ENCODE measurements at regions not wholly inside any gene's neighbourhood (a gene's known extent, or its start where the extent isn't known, plus 50 kb on each side); places are given as distances from the start of the nearest gene placed in this dataset.

DNA sequence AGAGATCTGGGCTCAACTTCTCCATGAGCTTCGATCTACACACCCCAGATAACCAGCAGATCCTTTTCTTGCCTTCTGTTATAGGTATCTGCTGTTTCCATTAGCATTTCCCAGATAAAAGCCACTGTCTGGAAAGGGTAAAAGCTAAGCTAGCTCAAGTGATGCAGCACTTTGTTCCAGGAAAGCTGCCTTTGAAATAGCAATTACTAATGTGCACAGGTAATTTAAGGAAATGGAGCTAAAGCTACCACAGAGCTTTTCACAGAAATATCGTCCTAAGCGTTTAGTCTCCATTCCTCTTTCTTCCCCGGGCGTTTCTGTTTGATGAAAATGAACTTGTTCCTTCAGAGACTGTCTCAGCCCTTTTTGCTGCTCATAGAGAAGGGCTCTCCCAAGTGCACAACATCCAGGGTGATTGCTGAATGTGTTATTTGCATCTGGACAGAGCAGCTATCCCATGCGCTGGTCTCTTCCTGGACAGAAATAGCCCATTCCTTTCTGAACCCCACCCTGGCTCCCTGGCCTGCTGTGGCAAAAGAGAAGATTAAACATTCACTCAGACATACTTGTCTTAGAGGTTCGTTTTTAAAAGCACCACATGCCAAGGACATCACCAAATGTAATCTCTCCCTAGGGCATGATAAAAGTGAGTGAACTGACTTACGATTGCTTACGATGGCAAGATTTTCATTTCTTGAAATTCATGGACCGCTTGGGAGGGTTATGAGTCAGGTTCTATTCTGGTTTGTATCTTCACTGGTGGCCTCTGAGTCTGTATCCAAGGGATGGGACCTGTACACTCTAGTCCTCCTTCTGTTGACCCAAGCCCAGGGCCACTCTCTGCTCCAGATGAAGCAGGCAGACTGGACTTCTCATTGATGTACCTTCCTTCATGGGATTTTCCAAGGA, 429.1 kb upstream of the CDH4 start:
- no peak overlapping the region for H3K4me3 Mint-ChIP-seq
- no peak for DNase-seq (ENCODE audit: low read depth, low spot score)
- H3K27me3 Mint-ChIP-seq (ENCODE audit: low read depth), result peaks cover 4% of the 10 kb centered on the region
- H3K27ac Mint-ChIP-seq (ENCODE audit: unreplicated experiment), result no peak overlapping the region
- TF ChIP-seq, protein P1, sequence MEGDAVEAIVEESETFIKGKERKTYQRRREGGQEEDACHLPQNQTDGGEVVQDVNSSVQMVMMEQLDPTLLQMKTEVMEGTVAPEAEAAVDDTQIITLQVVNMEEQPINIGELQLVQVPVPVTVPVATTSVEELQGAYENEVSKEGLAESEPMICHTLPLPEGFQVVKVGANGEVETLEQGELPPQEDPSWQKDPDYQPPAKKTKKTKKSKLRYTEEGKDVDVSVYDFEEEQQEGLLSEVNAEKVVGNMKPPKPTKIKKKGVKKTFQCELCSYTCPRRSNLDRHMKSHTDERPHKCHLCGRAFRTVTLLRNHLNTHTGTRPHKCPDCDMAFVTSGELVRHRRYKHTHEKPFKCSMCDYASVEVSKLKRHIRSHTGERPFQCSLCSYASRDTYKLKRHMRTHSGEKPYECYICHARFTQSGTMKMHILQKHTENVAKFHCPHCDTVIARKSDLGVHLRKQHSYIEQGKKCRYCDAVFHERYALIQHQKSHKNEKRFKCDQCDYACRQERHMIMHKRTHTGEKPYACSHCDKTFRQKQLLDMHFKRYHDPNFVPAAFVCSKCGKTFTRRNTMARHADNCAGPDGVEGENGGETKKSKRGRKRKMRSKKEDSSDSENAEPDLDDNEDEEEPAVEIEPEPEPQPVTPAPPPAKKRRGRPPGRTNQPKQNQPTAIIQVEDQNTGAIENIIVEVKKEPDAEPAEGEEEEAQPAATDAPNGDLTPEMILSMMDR (conservative IDR thresholded peaks at IDR 0.05), result no peak
- peaks cover 7% of the 10 kb centered on the region for H3K9me3 Mint-ChIP-seq
- no peaks in the 10 kb centered on the region for H3K36me3 Mint-ChIP-seq (ENCODE audit: low read depth)
- no peaks in the 10 kb centered on the region for H3K4me1 Mint-ChIP-seq

DNA sequence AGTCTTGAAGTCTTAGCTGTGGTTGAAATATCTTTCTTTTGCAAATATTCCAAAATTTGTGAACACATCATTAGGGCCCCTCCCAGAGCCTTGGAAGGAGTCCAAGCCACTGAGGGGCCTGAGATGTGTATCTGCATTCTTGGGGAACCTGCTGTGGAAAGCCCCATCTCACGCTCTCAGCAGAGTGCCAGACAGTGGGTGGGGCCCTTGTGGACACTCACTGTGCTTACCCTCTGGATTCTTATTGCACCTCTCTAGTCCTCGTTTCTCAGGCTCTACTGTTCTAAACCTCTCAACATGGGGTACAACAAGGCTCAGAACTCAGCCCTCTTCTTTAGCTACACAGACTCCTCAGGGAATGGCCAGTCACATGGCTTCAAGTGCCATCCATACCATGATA, 416.2 kb upstream of the CDH4 start:
- Mint-ChIP-seq H3K4me3 (no peak overlapping the region), H3K27ac (ENCODE audit: unreplicated experiment) (no peak overlapping the region), H3K4me1 (no peaks in the 10 kb centered on the region), H3K9me3 (peaks cover 11% of the 10 kb centered on the region), H3K27me3 (ENCODE audit: low read depth) (peaks cover 5% of the 10 kb centered on the region), H3K36me3 (ENCODE audit: low read depth) (no peaks in the 10 kb centered on the region)
- TF ChIP-seq, protein P1 (conservative IDR thresholded peaks at IDR 0.05), result no peak
- DNase-seq (ENCODE audit: low read depth, low spot score), result no peak

DNA sequence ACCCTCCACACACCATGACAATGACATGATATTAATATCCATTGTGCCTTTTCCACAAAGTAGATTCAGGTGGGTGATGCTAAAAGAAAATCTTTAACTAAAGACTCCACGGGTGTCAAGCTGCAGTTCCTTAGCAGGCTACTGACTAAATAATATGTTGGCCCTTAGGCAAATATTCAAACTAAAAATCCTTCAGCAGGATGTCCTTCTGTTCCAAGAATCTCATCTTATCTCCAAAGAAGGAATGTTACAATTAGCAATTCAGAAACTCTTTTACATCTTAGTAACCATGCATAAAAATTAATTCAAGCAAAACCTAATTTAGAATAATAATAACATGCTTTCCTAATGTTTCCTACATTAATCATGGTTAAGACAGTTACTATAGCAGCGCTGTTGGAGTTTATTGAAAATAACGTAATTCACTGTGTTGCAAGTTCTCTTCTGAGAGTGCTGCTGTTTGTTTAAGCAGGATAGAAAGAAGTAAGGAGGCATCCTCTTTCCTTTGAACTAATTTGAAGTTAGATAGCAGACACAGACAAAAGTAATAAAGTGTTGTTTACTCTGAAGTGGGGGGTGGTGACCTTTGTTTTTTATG, 414.8 kb upstream of the CDH4 start:
- Mint-ChIP-seq H3K36me3 (ENCODE audit: low read depth) (no peaks in the 10 kb centered on the region), H3K9me3 (peaks cover 11% of the 10 kb centered on the region), H3K4me1 (no peaks in the 10 kb centered on the region), H3K27me3 (ENCODE audit: low read depth) (no peaks in the 10 kb centered on the region), H3K27ac (ENCODE audit: unreplicated experiment) (no peak overlapping the region), H3K4me3 (no peak overlapping the region)
- no peak for DNase-seq (ENCODE audit: low read depth, low spot score)
- TF ChIP-seq, protein P1 (conservative IDR thresholded peaks at IDR 0.05), result no peak

DNA sequence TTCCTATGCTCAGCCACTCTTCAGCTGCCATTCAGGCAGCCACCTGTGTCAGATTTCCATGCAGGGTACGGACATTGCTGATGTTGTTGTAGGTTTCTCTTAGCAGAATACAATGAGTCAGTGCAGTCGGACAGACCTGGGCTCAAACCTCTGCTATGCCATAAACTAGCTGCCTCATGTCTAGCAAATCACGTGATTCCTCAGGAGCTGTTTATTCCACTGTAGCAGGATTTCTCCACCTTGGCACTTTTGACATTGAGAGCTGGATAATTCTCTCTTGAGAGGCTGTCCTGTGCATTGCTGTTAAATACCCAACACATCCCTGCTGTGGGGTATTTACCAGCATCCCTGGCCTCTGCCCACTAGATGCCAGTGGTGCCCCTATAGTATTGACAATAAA, 413.8 kb upstream of the CDH4 start:
- peaks cover 4% of the 10 kb centered on the region for H3K27me3 Mint-ChIP-seq (ENCODE audit: low read depth)

DNA sequence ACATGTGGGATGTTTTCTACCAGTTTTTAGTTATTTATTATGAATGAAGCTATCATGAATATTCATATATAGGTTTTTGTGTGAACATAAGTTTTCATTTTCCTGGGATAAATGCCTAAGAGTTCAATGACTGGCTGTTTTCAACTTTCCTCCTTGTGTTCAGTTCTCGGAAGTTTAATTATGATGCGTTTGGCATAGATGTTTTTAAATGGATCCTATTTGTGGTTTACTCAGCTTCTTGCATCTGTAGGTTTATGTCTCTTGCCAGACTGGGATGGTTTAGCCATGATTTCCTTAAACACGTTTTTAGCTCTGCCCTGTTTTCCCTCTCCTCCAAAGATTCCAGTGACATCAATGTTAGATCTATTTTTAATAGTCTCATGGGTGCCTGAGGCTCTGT, 411.1 kb upstream of the CDH4 start:
- Mint-ChIP-seq H3K9me3 (peaks cover 11% of the 10 kb centered on the region), H3K27me3 (ENCODE audit: low read depth) (peaks cover 7% of the 10 kb centered on the region), H3K4me1 (no peaks in the 10 kb centered on the region), H3K27ac (ENCODE audit: unreplicated experiment) (no peak overlapping the region), H3K36me3 (ENCODE audit: low read depth) (no peaks in the 10 kb centered on the region), H3K4me3 (no peak overlapping the region)
- TF ChIP-seq, protein P1 (conservative IDR thresholded peaks at IDR 0.05), result no peak
- DNase-seq (ENCODE audit: low read depth, low spot score), result no peak

More for the DNA sequence above, 413.8 kb upstream of the CDH4 start:
- H3K4me1 Mint-ChIP-seq, result no peaks in the 10 kb centered on the region
- no peaks in the 10 kb centered on the region for H3K36me3 Mint-ChIP-seq (ENCODE audit: low read depth)
- peaks cover 11% of the 10 kb centered on the region for H3K9me3 Mint-ChIP-seq
- H3K4me3 Mint-ChIP-seq, result no peak overlapping the region
- DNase-seq (ENCODE audit: low read depth, low spot score), result no peak
- no peak overlapping the region for H3K27ac Mint-ChIP-seq (ENCODE audit: unreplicated experiment)
- TF ChIP-seq, protein P1 (conservative IDR thresholded peaks at IDR 0.05), result no peak

Data from neural crest cell (in vitro differentiated cells).